ENCODE measurements at regions not wholly inside any gene's neighbourhood (a gene's known extent, or its start where the extent isn't known, plus 50 kb on each side); places are given as distances from the start of the nearest gene placed in this dataset.
A peak's percentile ranks its signal among the peaks of the same experiment; 100 is the strongest.

GRCh38 chr3:42037318-42037945 is 53.7 kb upstream of the TRAK1 start:
- H3K27me3 ChIP-seq (ENCODE audit: insufficient read depth in 3 of 3, low read length in 2 of 3): no peaks in the 10 kb centered on the region
- H3K36me3 ChIP-seq (ENCODE audit: insufficient read depth in 1 of 2, low read depth in 1 of 2): peaks cover 0 to 12% of the 10 kb centered on the region in 2 donors
- whole genome bisulfite sequencing, 3 donors: 52 to 76% (median 73%) methylated on average over 4 of the region's 4 CpGs
- intact Hi-C loops (cut with DNase I): no loop called here
- no peak for ATAC-seq
- no peaks in the 10 kb centered on the region for H3K9me3 ChIP-seq
- H3K4me3 ChIP-seq: no peak overlapping the region
- TF ChIP-seq, protein P1, sequence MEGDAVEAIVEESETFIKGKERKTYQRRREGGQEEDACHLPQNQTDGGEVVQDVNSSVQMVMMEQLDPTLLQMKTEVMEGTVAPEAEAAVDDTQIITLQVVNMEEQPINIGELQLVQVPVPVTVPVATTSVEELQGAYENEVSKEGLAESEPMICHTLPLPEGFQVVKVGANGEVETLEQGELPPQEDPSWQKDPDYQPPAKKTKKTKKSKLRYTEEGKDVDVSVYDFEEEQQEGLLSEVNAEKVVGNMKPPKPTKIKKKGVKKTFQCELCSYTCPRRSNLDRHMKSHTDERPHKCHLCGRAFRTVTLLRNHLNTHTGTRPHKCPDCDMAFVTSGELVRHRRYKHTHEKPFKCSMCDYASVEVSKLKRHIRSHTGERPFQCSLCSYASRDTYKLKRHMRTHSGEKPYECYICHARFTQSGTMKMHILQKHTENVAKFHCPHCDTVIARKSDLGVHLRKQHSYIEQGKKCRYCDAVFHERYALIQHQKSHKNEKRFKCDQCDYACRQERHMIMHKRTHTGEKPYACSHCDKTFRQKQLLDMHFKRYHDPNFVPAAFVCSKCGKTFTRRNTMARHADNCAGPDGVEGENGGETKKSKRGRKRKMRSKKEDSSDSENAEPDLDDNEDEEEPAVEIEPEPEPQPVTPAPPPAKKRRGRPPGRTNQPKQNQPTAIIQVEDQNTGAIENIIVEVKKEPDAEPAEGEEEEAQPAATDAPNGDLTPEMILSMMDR (IDR thresholded peaks at IDR 0.05): no peak
- DNase-seq: no peak
- peaks cover 74% of the 10 kb centered on the region for H3K4me1 ChIP-seq
- H3K27ac ChIP-seq: peak overlapping the region; percentile 92

GRCh38 chr3:42036483-42036823 is 54.7 kb upstream of the TRAK1 start:
- WGBS, 3 donors: 18 to 30% (median 22%) methylated on average over 3 of the region's 3 CpGs
- intact Hi-C loops (cut with DNase I): no loop called here

DNA sequence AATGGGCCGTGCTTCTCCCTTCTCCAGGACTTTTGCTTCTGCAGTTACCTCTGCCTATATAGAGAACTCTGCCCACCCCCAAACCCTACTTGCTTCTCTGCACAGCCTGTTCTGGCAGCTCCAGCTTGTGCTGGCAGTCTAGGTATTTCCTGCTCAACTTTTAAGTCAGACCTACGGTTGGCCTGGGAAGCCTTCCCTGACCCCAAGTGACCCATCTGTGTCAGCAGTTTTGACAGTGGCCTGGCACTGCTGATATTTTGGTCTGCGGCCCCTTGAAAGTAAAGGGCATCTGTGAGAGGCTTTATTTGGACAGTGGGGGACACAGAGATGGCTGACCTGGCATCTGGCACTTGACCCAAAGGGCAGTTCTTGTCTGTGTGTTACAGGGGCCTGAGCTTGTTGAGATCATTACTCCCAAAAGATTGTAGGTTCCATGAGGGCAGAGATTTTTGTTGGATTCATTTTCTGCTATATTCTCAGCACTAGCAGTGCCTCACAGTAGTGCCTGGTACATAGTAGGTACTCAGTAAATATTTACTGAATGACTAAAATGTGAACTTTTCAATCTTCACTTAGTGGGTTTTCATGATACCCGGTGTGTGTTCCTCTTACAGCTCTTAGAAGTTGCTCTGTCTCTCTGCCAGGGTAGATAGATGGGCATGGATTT is 55.2 kb upstream of the TRAK1 start:
- Histone ChIP-seq H3K27me3 (ENCODE audit: insufficient read depth in 3 of 3, low read length in 2 of 3) (no peaks in the 10 kb centered on the region), H3K4me1 (peaks cover 77% of the 10 kb centered on the region), H3K36me3 (ENCODE audit: insufficient read depth in 1 of 2, low read depth in 1 of 2) (peaks cover 0 to 12% of the 10 kb centered on the region in 2 donors), H3K27ac (peak overlapping the region; percentile 92), H3K9me3 (no peaks in the 10 kb centered on the region), H3K4me3 (peak overlapping the region; percentile 5)
- ATAC-seq (peak; percentile 43 to 82 (median 68)), DNase-seq (peak in 1 of 2 donors; percentile 62)
- WGBS, 3 donors: 16 to 22% (median 17%) methylated on average over 4 of the region's 4 CpGs
- TF ChIP-seq, protein P1 (IDR thresholded peaks at IDR 0.05): no peak
- intact Hi-C loops (cut with DNase I): no loop called here

More at GRCh38 chr3:42036483-42036823, 54.7 kb upstream of the TRAK1 start:
- peaks cover 78% of the 10 kb centered on the region for H3K4me1 ChIP-seq
- peak overlapping the region; percentile 92 for H3K27ac ChIP-seq
- H3K36me3 ChIP-seq (ENCODE audit: insufficient read depth in 1 of 2, low read depth in 1 of 2): peaks cover 0 to 12% of the 10 kb centered on the region in 2 donors
- H3K9me3 ChIP-seq: no peaks in the 10 kb centered on the region
- DNase-seq (no peak), ATAC-seq (peak; percentile 91 to 93 (median 92))
- H3K4me3 ChIP-seq: peak overlapping the region; percentile 12
- TF ChIP-seq, protein P1 (IDR thresholded peaks at IDR 0.05): no peak
- no peaks in the 10 kb centered on the region for H3K27me3 ChIP-seq (ENCODE audit: insufficient read depth in 3 of 3, low read length in 2 of 3)

GRCh38 chr3:42035007-42035406 is 56.1 kb upstream of the TRAK1 start:
- DNase-seq (no peak), ATAC-seq (no peak)
- Histone ChIP-seq H3K4me1 (peaks cover 77% of the 10 kb centered on the region), H3K36me3 (ENCODE audit: insufficient read depth in 1 of 2, low read depth in 1 of 2) (peaks cover 0 to 12% of the 10 kb centered on the region in 2 donors), H3K27ac (peak overlapping the region; percentile 92), H3K27me3 (ENCODE audit: insufficient read depth in 3 of 3, low read length in 2 of 3) (no peaks in the 10 kb centered on the region), H3K4me3 (no peak overlapping the region), H3K9me3 (no peaks in the 10 kb centered on the region)
- intact Hi-C loops (cut with DNase I): no loop called here
- 57 to 74% (median 66%) methylated on average over 3 of the region's 3 CpGs for WGBS, 3 donors
- TF ChIP-seq, protein P1 (IDR thresholded peaks at IDR 0.05): no peak
